Stimulated activated CD4-positive, alpha-beta T cell treated with anti-CD3 and anti-CD28 coated beads, Interleukin-12 subunit alpha, Interleukin-12 subunit beta, amount 100 ng/mL, for 4 hours (primary cell): ENCODE measurements at regions not wholly inside any gene's neighbourhood (a gene's known extent, or its start where the extent isn't known, plus 50 kb on each side); places are given as distances from the start of the nearest gene placed in this dataset.
"Not testable (repeated sequence)": the region's sequence is repeated elsewhere in the genome, so short reads cannot be mapped to it uniquely, and the experiment has no call there.

ENCODE experiments used
- DNase-seq: peaks from one replicate; pipeline ENCODE4 v3.0.0-alpha.2; 2020

DNA sequence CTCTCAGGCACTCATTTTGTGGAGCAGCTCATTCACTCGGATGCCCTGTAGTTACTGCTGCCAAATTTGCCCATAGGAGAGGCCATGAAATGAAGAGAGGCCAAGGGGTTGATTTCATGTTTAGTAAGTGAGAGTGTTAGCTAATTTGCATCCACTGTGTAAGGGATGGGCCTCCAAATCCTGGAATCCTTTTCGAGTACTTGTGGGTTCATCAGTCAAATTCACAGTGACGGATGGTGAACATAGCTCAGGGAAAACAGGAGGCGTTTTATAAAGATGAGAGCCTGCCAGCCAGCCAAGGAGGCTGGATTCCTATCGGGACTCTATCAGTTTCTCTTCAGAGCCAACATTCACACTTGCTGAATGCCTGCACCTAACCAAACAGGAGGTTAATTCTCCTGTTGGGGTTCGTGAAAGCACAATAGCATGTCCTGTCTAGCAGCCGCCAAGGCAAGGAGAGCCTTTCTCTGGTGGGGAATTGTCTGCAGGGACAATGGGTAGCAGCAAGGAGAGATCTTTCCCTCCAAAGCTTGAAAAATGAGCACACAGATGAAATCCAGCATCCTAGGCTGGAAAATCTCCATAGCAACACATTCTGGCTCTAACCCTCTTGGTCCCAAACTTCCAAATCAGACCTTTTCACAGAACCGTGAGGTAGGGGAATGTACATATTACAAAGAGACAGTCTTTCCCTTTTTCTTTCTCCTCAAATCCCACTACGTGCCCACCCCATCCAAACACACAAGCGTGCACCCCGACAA, 231.4 kb upstream of the ECI2 start:
- DNase-seq = no peak

DNA sequence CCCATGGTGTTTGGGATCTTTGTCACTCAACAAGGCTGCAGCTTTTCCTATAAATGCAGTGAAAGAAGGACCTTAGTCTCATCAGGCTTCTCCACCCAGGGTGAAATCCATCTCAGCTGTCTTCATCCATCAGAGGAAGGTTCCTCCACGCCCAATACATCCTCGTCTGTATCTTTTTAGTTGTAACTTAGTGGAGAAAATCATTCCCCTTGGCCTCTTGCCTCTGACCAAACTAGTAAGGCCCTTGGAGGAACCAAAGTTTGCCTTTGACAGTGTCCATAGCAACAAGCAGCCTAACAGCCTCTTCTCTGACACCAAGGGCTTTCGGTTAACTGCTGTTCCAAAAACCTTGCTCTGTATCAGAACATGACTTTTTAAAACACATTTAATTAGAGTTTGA, 230.3 kb upstream of the ECI2 start:
- DNase-seq = no peak

DNA sequence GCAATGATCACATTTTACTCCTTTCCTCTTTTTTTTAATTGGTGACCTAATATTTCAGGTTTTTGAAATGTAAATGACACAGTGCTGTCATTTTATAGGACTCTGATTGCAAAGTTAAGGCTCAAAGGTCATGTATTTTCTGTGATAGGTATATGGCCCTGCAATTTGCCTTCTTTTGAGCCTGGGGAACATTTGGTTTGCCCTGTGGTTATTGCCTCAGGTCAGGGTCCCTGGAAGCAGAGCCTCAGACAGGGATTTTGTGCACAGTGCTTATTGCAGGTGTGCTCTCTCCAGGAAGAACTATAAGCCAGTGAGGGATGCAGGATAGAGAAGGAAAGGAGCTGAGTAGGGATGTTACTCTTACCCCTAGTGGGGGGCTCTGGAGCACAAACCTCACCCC, 229.3 kb upstream of the ECI2 start:
- DNase-seq = no peak

DNA sequence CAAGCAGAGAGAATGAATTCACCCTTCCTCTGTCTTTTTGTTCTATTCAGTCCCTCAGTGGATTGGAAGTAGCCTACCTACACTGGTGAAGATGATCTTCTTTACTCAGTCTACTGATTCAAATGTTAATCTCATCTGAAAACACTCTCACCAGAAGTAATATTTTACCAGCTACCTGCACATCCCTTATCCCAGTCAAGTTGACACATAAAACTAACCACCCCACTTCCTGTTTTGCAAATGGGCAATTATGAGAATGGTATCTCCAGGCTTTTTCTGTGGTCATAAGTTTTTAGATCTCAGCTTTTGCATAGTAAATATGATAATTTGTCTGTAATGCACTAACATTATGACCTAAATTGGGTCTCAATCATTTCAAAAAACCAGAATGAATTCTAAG, 228.8 kb upstream of the ECI2 start:
- no peak for DNase-seq

DNA sequence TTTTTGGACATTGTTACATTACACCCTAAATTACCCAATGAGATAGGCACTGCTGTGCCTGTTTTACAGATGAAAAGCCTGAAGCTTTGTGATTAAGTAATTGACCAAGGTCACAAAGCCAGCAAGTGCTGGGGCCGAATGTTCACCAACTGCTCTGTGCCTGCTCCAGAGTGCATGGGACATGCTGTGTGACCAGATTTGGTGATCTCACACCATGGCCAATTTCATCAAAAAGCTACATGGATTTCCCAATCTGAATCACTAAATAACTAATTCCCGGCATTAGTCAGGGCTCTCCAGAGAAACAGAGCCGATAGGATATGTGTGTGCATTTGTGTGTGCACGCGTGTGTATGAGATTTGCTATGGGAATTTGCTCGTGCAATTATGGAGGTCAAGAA, 228.3 kb upstream of the ECI2 start:
- no peak for DNase-seq

DNA sequence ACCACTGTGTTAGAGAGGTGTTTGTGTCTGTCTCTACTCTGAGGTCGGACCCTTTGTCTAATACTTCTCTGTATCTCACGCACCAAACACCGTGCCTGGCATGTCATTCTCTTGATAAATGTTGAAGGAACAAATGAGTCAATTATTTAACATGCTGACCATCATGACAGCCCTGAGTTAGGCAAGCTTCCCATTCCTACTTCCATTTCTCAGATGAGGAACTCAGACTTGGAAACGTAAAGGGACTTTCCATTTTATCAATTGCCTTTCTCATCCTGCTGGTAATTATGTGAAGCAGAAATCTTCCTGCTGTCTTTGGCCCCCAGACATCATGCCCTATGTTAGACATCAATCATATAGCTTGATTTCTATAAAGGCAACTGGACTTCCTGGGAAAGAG, 227.0 kb upstream of the ECI2 start:
- DNase-seq = no peak

DNA sequence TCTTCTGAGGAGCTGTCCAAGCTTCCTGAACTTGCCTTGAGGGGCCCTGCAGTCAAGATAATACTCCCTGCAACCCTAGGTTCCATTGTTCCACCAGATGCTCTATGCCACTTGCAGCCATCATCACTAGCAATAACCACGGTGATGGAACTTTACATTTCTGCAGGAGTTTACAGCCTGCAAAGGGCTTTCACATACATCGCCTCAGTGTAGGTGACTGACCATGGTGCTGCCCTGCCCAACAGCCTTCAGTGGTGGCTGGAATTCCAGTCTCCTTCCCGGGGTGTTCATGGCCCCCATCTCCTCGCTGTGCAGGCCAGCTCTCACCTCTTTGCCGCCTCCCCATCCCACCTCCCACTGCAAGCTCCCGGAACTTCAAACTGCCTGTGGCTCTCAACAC, 225.5 kb upstream of the ECI2 start:
- DNase-seq = no peak

DNA sequence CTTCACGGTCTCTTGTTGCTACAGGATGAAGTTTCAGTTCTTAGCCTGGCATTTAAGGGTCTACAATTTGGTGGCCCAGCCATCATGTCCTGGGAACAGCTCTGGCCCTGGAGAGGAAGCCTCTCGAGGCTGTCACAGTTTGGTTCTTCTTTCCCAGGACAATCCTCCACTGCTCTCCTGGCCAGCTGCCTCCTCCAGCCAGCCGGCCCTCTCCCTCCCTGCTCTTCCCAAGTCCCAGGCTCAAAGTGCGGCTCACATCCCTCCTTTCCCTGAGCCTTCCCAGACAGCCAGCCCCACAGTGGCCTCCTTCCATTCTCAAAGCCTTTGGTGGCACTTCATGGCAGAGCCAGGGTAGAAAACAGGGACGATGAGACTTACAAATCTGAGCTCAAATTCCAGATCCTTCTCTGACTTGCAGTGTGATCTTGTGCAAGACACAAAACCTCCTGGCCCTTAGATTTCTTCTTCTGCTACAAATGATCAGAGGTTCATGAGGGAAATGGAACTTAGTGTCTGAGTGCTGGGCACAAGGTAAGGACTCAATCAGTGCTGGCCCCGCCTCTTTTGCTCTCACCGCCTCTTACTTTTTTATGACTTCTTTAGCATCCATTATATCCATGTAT, 223.8 kb upstream of the ECI2 start:
- no peak for DNase-seq

DNA sequence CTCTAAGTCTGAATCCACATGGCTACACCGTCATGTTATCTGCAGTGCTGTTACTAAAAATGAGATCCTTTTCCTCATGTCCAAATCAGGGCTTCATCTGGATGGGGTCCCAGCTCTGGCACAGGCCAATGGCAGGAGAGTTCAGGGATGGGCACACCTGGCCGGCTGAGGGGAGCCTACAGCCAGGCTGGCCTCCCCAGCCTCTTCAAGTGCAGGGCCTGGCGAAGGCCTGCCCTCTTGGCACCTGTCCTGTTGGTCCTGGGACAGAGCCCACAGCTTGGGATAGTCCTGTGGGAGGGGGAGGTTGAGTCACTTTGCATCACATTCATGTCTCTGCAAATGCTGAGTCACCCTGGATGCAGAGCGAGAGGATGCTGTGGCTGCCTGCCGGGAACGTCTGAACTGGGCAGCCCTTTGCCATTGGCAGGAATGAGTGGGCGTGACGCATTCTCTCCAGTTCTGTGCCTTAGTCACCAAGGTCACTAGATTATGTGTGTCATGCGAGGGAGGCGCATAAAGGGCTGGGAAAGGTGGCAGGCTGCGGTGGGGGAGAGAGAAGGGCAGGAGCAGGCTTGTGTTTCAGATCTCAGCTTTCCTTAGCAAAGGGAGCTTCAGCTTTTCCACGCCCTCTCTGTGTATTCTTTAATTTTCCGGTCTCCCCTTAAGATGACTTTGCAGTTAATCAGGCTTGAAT, 223.2 kb upstream of the ECI2 start:
- DNase-seq = no peak

DNA sequence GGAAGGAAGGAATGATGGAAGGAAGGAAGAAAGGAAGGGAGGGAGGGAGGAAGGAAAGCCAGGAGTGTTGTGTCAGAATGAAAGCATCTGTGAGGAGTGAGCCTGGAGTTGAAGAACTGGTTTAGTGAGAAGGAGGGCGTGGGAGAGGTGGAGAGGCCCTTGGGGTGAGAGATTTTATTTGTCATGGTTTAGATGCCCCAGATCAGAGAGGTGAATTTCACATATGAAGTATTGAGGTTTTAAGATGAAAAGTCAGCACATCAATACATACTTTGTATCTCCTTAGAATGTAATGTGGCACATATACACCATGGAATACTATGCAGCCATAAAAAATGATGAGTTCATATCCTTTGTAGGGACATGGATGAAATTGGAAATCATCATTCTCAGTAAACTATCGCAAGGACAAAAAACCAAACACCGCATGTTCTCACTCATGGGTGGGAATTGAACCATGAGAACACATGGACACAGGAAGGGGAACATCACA, 222.3 kb upstream of the ECI2 start:
- DNase-seq = not testable (repeated sequence)

DNA sequence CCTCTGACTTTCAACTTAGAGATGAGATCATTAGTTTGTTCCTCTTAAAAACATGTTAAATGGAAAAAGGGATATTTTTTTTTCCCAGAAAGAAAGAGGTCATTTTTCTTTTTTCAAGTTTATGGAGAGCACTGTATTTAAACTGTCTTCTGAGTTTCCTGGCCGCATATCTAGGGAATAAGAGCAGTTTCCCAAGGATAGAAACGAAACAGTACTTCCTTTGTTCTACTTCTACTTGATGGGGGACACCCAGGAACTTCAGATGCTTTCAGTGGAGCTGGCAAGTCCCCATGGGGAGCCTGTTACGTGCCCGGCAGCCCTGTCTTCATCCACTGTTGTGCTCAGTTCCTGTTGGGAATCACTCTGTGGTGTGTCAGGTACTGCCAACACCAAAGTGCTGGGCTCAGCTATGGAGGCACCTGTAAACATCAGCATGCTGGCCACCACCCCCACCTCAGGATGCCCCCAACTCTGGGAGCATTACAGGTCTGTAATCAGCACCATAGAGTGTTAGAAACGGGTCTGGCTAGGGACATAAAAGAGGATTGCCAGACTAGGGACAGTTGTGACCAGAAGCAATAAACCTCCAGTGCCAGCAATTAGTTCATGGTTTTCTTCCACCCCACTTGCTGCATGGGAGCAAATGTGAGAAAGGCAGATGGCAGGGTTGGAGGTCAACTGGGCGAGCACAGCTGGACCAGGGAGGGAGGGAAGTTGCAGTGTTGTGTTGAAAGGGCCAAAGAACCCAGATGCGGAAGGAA, 221.7 kb upstream of the ECI2 start:
- DNase-seq = no peak

DNA sequence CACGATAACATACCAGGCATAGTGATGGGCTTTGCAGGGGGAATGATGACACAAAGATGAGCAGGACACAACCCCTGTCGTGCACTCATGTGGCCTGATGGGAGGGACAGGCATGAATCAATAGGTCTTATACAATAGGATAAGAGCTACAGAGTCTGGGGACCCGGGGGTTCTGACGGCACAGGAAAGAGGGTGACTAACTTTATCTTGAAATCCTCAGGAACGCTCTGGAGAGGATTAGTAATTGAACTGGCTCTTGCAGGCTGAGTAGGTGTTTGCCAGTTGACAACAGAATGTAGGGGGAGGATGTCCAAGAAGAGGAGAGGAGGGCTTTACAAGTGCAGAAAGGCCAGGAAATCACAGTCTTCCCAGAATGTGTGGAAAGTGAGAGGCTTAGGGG, 219.9 kb upstream of the ECI2 start:
- no peak for DNase-seq

DNA sequence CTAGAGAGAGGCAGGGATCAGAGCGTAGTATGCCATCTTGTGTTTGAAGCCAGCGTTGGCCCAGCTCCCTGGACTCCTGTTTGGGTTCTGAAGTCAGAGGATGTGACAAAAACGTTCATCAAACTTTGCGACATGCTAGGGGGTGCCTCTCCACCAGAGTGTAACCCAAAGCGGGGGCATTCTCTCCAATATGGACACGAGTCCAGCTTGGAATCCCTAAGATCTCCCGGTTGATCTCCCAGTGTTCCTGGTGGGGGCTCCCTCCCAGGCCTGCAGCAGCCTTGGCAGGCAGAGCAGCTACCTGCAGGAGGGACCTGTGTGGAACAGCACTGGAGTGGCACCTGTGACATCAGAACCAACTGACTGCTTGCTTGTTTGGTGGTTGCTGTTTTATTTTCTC, 218.8 kb upstream of the ECI2 start:
- DNase-seq = no peak

DNA sequence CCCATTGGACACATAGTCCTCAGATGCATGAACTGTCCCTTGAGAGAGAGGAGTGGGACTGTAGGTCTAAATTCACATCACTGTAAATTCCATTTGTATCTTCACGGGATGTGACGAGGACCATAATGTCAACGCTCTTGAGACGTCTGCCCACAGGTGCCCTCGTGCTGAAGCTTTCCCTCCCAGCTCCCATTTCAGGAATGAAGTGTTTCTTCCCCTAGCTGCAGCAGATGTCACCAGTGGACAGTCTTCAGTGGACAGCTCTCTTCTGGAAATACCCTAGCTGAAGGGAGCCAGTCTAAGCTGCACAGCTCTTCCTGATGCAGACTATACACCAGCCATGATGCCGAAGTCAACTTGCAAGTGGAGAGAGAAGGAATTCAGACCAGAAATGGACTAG, 217.4 kb upstream of the ECI2 start:
- DNase-seq = no peak

DNA sequence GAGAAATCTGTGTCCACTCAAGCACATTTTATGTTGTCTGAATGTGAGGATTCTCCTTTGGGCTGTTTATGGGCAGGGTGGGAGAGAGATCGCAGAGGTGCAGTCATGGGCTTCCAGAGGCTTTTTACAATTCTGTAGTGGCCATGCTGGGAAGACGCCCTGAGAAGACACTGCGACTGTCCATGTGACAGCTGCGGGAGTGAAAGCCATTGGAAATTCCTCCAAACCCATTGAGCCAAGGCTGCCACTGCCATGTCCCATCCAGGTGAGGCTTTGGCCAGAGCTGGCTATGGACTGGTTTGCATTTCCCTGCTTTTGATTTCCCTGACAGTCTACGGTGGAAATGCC, 216.9 kb upstream of the ECI2 start:
- DNase-seq = no peak

DNA sequence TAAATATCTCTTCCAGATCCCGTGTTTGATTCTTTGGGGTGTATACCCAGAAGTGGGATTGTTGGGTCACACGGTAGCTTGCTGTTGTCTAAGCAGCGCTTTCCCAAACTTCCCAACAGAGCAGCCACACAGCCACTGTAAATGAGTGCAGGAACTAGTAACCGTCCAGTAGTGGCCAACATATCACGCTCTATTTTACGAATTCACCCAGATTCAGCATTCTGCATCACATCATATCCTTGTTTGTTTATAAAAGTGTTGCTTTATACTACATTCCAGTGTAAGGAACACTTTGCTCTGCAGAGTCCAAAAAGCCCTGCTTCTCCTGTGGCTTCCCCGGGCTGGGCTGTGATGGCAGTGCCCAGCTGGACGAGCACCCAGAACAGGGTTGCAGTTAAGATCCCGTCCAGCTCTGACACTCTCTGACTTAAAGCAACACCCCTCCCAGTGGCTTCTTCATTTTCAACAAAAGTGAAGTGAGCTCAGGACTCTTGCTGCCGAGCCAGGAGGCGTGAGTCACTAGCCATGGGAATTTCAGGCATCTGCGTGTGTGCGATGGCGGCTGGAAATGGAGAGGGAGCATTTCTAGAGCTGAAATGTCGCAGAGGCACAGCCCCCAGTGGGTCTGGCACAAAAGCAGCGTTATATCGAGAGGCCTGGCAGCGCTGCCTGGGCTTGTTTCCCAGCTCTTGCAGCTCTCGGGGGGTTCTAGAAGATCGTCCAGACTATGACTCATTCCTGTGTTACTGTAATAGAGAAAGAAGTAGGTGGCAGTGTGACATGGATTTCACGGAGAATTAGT, 216.3 kb upstream of the ECI2 start:
- no peak for DNase-seq

DNA sequence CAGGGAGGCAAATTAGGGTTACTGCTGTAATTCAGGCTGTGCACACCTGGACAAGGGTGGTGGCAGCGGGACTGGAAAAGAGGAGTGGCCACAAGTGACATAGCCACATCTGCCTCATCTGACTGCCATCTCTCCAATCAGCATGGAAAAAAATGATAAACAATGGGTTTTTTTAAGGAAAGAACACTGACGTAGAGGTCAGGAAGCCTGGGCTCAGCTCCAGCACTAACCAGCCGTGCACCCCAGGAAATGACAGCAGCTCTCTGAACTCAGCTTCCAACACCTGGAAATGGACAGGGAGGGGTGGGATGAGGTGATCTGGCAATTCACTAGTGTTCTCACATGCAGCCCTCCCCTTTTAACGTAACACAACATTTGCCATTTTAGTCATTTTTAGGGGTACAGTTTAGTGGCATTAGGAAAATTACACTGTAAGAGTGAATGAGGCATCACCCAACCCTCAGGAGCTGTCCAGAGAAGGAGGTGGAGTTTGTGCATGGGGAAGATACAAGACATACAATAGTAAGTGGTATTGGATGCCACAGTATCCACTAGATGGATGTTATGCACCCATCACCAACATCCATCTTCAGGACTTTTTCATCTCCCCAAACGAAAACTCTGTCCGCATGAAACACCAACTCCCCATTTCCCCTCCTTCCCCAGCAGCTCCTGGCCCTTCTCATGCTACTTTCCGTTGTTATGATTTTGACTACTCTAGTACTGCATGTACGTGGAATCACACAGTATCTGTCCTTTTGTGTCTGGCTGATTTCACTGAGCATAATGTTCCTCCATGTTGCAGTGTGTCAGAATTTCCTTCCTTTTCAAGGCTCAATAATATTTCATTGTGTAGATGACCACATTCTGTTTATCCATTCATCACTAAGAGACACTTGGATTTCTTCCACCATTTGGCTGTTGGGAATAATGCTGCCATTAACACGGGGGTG, 215.5 kb upstream of the ECI2 start:
- no peak for DNase-seq

DNA sequence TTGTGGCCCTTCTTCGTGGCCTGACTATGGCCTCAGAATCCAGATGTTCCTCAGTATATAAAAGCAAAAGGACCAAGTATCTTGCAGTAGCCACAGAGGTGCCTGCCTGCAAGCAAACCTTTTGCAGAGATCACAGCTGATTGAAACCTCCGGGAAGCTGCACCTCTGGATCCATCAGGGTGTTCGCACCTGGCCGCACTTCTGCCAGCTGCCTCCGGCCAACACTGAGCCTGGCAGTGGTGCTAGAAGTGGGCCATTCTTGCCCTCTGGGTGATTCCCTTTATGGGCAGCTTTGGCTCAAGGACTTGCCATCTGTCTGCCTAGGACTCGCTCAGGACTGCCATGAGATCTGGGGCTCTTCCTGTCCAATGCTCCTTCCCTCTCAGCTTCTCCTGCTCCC, 214.6 kb upstream of the ECI2 start:
- DNase-seq = no peak

DNA sequence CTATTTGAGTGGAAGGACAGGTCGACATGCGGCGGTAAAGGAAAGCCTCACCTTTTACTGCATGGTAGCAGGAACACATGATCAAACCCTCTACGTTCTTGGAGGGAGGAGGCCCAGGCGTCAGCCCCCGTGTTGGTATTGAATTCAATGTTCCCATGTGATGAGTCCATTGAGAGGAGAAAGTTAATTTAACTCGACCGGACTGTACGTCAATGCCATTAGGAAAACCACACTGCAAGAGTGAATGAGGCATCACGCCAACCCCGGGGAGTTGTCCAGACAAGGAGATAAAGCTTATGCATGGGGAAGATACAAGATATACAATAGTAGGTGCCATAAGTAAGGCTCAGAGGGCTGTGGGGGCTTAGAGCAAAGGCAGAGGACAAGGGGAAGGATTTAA, 213.9 kb upstream of the ECI2 start:
- no peak for DNase-seq

DNA sequence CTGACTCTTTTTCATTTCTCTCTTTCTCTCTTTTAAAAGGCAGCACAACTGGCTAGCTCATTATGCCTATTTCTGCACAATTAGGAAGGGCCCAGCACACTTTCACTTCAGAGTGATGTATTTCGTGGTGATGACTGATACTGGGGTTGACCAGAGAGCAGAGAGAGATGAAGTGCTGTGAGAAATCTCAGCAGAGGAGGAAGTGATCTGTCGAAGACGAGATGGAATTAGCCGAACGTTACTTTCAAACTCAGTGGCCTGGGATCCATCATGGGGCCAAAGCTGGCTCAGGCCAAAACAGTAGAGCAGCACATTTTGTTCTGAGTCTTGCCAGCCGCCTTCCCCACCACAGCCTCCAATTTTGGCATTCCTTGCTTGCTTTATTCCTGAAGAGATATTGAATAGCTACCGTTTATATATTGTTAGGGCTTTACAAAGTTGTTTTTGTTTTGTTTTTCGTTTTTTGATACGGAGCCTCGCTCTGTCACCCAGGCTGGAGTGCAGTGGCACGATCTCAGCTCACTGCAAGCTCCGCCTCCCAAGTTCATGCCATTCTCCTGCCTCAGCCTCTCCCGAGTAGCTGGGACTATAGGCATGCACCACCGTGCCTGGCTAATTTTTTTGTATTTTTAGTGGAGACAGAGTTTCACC, 213.2 kb upstream of the ECI2 start:
- no peak for DNase-seq

DNA sequence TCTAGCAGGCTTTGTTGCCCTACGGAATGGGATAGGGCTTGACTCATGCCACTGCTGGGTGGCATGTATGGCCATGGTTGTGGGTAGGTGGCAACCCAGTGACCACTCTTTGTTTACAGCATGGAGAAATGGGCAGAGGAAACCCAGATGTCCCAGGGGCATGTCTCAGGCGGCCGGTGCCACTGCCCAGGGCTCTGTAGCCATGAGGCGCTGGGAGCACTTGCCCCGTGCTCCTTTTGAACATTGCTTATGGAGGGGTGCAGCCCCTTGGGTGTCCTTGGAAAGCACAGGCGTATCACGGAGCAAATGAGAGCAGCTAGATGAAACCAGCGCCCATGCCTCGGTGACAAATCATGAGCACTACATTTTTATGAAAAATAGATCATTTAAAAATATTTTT, 212.5 kb upstream of the ECI2 start:
- DNase-seq = no peak
